RWPE2 (cell line): ENCODE measurements at regions not wholly inside any gene's neighbourhood (a gene's known extent, or its start where the extent isn't known, plus 50 kb on each side); places are given as distances from the start of the nearest gene placed in this dataset.

ENCODE experiments used
- ATAC-seq: fragments of 200-7000 bp; cut with Tn5 transposase; 3 replicates; pipeline ENCODE4 v1.9.1; 2021; ENCODE audit warnings: low read depth
- DNase-seq: peaks from one replicate; pipeline ENCODE4 v3.0.0-alpha.2; 2020; ENCODE audit warnings: low spot score
- H3K27ac ChIP-seq: fragments of 450-650 bp; 2 replicates; pipeline ENCODE4 v1.5.1; 2017; ENCODE audit warnings: mild to moderate bottlenecking; ENCODE audit not compliant: poor library complexity, severe bottlenecking
- H3K27me3 ChIP-seq: fragments of 250-450 bp; sonication (Bioruptor Pico); 2 replicates; pipeline ENCODE4 v1.5.1; 2021; ENCODE audit warnings: mild to moderate bottlenecking, moderate library complexity; ENCODE audit not compliant: insufficient read depth, poor library complexity, severe bottlenecking
- H3K36me3 ChIP-seq: fragments of 250-450 bp; sonication (Bioruptor Pico); 2 replicates; pipeline ENCODE4 v1.5.1; 2020; ENCODE audit warnings: low read depth, mild to moderate bottlenecking, moderate library complexity
- H3K4me1 ChIP-seq: fragments of 250-450 bp; sonication (Bioruptor Pico); 2 replicates; pipeline ENCODE4 v1.5.1; 2021; ENCODE audit warnings: mild to moderate bottlenecking, moderate library complexity; ENCODE audit not compliant: insufficient read depth, poor library complexity, severe bottlenecking
- H3K4me3 ChIP-seq: fragments of 250-450 bp; sonication (Bioruptor Pico); 2 replicates; pipeline ENCODE4 v1.5.1; 2021; ENCODE audit warnings: mild to moderate bottlenecking, moderate library complexity; ENCODE audit not compliant: severe bottlenecking
- H3K9me3 ChIP-seq: fragments of 250-450 bp; sonication (Bioruptor Pico); 2 replicates; pipeline ENCODE4 v1.5.1; 2021; ENCODE audit warnings: mild to moderate bottlenecking, moderate library complexity; ENCODE audit not compliant: severe bottlenecking
- CTCF ChIP-seq: fragments of 450-650 bp; IDR thresholded peaks from one replicate; pipeline ENCODE4 v1.5.1; 2017; ENCODE audit warnings: mild to moderate bottlenecking, moderate library complexity; ENCODE audit not compliant: poor library complexity, severe bottlenecking

DNA sequence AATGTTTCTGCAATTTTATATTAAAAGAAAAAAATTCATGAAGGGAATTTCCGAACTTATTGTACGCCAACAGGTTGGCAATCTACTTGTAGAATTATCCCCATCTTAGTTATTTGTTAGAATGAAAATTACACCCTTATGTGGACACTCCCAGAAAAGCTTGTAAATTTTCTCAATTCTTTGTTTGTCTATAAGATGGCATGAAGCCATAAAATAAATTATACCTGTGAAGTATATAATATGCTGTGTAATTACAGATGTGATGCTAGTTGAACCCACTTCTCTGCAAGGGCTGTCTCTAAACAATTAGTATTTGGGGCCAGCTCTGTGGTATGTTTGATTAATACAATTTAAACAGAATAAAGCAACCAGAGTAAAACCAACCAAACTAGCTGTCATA, 52.1 kb upstream of the DSP start:
- Histone ChIP-seq H3K27me3 (no peaks in the 10 kb centered on the region), H3K4me1 (peaks cover 10% of the 10 kb centered on the region), H3K27ac (no peak overlapping the region), H3K9me3 (no peaks in the 10 kb centered on the region), H3K36me3 (no peaks in the 10 kb centered on the region), H3K4me3 (no peak overlapping the region)
- no peak for ATAC-seq
- no peak for TF ChIP-seq CTCF
- DNase-seq, result no peak
